ENCODE measurements at regions not wholly inside any gene's neighbourhood (a gene's known extent, or its start where the extent isn't known, plus 50 kb on each side); places are given as distances from the start of the nearest gene placed in this dataset.

DNA sequence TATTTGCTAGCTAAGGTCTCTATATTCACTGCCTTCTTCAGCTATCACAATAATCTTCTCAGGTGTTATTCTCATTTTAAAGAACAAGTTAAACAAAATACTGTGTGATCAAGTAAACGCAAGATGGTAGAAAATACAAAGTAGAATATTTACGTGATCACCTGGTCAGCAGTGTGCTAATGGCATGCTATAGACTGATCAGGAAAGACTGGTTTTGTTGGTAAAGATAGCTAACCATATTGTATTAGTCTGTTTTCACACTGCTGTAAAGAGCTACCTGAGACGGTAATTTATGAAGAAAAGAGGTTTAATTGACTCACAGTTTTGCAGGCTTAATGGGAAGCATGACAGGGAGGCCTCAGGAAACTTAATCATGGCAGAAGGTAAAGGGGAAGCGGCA is 50.4 kb downstream of the ZBTB38 start:
- no peak for DNase-seq (ENCODE audit: low spot score)

DNA sequence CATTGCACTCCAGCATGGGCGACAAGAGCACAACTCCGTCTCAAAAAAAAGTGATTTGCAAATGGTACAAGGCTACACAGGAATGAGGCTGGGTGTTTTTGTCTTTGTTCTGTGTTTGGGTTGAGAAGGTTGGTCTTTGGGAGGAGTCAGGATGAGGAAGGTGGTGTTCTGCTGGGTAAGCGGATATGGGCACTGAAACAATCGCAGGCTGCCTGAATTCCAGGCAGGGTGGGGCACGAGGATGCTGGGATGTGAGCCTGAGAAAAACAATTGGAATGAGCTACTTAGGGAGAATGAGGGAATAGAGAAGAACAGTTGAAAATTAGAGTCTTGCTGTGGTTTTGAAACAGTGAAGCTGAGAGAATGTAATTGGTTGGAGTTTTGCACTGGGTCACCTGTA is 51.6 kb downstream of the ZBTB38 start:
- no peak for DNase-seq (ENCODE audit: low spot score)

GRCh38 chr3:141421186-141421585 is 52.9 kb downstream of the ZBTB38 start:
- DNase-seq (ENCODE audit: low spot score) = no peak

DNA sequence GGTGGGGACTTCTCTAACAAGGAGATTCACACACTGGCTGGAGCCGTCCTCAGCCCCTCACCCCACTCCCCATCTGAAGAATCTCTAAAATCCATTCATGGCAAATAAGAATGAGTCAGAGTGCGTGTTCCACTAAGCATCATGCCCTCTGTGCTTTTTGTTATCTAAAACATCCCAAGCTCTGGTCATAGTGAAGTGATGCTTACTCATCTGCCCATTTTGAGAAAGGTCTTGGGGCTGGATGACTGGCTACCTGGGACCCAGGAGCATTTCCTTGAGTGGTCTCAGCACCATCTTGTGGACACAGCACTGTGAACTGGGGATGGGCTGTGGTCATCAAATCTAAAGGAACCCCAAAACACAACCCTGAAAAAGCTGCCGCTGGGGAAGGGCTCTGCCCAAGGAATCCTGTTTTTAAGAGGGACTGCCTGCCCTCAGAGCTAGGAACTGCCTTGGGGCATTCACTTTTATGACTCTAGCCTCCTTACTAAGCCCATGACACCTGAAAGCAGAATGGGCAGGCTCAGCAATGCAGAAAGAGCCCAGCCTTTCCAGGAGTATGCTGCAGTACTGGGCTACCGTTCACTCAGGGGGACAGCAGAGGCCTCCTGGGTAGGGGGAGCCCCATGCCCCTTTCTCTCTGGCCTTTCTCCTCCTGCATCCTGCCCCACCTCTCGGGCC is 53.5 kb downstream of the ZBTB38 start:
- DNase-seq (ENCODE audit: low spot score) = no peak

GRCh38 chr3:141422961-141423582 is 54.8 kb downstream of the ZBTB38 start:
- DNase-seq (ENCODE audit: low spot score) = no peak

GRCh38 chr3:141425523-141426233 is 57.4 kb downstream of the ZBTB38 start:
- no peak for DNase-seq (ENCODE audit: low spot score)

DNA sequence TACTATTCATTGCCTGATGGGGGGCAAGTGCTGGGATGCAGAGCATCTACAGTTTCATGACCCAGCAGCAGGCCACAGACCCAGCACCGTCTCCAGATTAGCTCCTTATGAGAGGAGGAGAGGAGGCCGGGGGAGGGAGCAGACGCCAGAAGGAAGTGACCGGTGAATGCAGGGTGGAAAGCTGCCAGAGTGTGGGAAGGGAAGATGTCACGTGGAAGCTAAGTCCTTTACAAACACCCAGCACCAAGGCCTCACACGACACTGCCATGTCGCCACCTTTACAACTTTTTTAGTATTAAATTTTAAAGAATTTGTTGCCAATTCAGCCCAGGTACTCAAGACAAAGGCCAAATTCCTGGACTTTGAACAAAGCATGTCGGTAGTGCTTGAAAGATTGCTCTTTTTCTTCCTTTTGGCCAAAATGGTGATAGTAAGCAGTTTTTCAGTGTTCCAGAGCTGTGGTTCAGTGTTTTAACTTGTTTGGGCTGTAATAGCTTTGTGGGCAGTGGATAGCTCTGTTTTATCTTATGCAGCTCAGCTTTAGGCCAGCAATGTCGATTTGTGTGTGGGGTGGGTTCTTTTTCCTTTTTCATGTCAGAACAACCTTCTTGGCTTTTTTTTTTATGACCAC is 58.2 kb downstream of the ZBTB38 start:
- peak; percentile 28 for DNase-seq (ENCODE audit: low spot score)

DNA sequence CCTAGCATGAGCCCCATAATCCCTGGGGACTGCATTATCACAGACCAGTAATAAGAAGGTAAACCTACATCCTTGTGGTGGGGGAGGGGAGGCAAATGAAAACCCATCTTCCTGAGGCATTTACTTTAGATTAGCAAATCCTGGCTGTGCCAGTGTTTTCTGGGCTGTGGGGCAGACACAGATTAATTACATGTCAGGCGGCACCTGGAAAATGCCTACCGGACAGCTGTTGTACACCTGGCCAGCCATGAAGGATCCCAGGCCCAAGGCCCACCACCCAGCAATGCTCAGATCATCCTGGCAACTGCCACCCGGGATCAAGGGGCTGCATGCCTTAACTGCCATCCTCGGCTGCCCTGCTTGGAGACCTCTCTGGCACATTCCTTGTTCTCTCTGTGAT is 59.1 kb upstream of the RASA2 start:
- DNase-seq (ENCODE audit: low spot score) = no peak

DNA sequence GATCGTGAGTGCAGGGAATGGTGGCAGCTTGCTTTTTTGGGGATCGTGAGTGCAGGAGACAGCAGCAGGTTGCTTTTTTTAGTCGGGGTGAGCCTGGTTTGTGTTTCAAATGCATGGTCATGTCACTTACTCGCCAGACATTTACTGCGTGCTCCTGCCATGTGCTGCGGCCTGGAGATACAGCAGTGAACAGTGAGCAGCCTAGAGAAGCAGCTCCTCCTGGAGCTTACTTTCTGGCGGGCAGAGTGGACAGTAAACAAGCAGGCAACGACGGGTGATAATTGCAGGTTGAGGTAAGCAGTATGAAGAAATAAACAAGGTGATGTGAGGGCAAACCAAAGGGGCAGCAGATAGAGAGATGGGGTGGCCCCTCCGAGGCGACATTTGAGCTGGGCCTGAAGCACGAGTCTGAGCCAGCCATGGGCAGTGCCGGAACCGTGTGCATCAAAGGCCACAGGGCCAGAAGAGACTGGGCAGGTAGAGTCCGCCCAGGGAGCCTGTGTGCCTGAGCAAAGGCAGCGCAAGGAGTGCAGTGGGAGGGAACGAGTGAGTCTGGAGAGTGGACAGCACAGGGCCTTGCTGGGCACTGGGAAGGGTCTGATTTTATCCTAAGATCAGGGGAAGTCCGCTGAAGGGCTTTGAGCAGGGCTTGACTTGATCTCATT is 57.3 kb upstream of the RASA2 start:
- DNase-seq (ENCODE audit: low spot score) = no peak

GRCh38 chr3:141430316-141430715 is 56.5 kb upstream of the RASA2 start:
- DNase-seq (ENCODE audit: low spot score) = no peak

GRCh38 chr3:141431411-141432378 is 55.1 kb upstream of the RASA2 start:
- no peak for DNase-seq (ENCODE audit: low spot score)

GRCh38 chr3:141432904-141433303 is 53.9 kb upstream of the RASA2 start:
- no peak for DNase-seq (ENCODE audit: low spot score)

DNA sequence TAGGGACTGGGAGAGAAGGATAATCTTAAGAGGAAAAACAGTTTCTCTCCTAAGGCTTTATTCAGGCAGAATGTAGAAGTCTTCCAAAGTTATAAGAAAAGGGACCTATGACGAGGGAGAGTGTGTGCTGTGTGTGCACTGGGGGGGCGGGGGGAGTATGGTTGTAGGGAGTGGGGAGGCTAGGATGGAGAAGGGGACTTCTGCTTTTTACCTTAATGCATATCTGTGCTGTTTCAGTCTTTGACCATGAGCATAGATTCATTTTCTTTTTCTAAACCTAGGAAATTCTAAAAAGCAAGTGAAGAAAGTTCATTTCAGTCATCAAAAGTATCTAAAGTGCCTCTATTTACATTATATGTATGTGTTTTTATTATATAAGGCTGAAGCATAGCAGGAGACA is 52.6 kb upstream of the RASA2 start:
- no peak for DNase-seq (ENCODE audit: low spot score)

- DNase-seq (ENCODE audit: low spot score) = no peak
Observed at GRCh38 chr3:141436180-141436579, 50.6 kb upstream of the RASA2 start.

Data from AG08395 (cell line).